HS-27A (cell line): ENCODE measurements at regions not wholly inside any gene's neighbourhood (a gene's known extent, or its start where the extent isn't known, plus 50 kb on each side); places are given as distances from the start of the nearest gene placed in this dataset.

Source experiments
- DNase-seq: peaks from one replicate; pipeline ENCODE4 v3.0.0-alpha.2; 2012; ENCODE audit warnings: low read depth, missing footprints

DNA sequence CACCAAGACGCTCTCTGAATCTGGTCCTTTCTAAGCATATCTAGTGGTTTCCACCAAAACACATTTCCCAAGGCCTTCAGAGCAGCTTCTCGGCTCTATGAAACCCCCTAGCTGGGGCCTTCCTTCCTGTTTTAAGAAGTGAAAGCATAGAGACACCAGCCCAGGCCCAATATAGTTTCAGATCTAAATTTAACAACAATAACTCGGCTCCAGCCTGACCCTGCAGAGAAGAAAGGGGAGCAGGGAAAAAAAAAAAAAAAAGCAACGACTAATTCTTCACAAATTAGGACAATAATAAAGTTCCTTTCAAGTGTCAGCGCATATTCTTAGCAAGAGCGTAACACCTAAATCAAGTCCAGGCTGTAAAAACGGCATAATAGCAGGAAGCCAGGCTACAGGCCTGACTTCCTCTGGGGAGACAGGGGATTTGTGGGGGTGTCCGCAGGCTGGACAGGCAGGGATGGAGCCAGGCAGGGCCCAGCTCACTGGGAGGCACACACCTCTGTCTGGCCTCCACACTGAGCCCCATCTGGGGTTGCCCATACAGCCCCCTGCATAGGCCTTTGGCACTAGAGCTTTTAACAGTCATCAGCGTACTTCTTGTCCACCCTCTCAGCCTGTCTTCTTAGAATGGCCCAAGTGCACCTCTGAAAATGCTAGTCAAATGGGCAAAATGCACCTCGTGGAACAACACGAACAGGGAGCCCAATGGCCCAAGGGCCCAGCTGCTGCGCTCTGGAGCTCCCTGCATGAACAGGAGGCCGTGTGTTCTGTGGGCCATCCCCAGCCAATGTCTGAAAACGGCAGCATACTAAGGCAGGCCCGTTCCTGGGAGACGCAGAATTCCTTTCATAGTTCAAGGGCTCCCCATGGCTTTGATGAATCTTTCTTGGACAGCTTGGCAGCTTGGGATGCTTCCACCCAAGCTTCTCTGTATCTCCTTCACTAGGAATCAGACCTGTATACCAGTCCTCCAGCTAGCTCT is 772.9 kb downstream of the MED13L start:
- DNase-seq, result no peak

- DNase-seq, result no peak
These were observed 776.6 kb downstream of the MED13L start for GRCh38 chr12:115500872-115501271.

DNA sequence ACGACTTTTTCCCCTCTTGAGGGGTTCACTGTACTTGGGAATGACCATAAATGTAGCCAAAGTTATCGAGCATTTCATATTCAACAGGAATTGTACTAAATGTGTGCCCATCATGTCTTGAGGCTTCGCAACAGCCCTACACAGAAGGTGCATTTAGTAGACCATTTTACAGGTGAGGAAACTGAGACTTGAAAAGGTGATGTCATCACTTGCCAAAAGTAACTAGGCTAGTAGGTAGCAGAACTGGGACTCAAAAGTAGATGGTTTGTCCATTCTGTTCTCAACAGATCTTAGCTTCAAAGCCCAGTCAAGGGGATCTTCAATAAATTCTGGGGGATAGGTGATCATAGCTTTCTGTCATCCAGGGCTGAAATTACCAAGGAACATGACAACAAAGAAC is 782.2 kb downstream of the MED13L start:
- DNase-seq, result no peak

GRCh38 chr12:115492553-115492952 is 784.9 kb downstream of the MED13L start:
- no peak for DNase-seq

DNA sequence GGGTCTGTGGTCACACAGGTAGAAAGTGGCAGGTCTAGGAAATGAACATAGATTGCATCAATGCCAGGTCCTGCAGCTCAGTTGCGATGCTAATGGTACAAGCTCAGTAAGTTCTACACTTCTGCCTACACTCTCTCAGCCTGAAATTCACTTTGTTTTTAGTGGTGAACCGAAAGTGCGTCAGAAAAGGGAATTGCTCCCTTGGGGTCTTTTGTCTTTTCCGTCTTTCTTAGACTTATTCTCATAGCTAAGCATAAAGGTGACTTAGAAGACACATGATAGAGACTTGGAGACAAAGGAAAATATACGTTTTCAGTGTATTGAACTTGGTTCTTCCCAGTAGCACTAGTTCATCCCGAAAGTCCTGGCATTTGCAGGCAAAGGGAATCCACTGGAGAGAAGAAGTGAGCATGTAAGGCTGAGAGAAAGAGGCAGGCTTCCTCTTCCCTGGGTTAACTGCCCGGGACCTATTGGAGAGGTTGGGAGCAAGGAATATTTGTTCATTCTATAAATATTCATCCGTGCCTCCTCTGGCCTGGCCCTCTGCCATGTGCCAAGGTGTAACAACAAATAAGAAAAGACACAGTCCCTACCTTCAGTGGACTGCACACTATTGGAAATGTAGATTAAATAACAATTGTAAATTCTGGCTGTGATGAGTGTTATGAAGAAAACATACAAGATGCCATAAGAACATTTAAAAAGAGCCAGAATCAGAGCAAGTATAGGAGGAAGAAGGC is 785.8 kb downstream of the MED13L start:
- no peak for DNase-seq

DNA sequence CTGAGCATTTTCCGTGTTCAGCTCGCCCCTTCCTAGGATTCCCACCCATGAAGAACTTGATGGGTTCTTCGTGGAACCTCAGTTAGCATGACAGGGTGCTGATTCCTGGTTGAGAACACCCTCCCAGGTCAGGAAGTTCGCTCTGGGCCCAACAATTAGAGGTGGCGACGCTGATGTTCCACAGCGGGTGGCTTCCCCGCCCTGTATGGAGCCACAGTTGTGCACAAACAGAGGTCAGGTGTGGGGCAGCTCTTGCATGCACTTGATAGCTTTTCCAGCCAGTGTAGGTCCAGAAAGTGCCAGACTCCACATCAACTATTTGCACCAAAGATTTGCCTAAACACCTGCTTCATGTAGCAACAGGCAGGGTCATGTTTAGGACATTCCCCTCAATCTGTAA is 788.2 kb downstream of the MED13L start:
- DNase-seq, result no peak

GRCh38 chr12:115485967-115486366 is 791.5 kb downstream of the MED13L start:
- no peak for DNase-seq

GRCh38 chr12:115485503-115485902 is 792.0 kb downstream of the MED13L start:
- DNase-seq, result no peak

GRCh38 chr12:115482943-115483342 is 794.5 kb downstream of the MED13L start:
- DNase-seq, result no peak

DNA sequence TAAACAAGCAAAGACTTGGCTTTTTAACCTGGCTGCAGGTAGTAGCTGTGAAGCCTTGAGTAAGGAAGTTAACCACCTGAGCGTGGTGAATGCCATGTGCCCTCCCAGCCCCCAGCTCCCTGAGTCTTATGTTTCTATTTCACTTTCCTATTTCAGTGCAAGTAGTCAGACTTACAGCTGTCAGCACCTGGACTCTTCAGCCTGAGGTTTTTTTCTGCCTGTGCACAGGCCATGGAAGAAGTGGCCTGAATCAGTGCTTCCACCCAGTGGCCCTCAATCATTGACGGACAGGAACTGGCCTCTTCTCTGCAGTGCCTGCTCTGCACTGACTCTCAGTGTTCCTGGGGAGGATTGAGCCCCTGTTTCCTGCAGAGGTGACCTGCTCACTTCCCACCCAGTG is 796.4 kb downstream of the MED13L start:
- no peak for DNase-seq

DNA sequence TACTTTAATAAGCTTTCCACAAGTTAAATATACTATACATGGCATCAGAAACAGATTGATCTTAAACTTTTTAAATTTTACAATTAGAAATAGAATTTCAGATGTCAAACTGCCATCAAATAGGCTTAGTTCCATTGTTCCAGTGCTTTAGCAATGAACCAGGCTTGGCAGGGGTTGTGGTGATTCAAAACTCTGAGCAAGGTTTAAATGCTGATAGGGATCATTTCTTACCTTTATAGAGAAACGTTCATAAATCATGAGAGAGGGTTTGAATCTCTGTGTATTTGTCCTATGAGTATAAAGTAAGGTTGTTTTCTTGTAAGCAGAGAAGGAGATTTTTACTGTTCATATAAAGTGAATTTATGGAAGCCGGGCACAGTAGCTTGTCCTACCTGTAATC is 794.5 kb upstream of the TBX3 start:
- no peak for DNase-seq

- no peak for DNase-seq
These were observed 790.8 kb upstream of the TBX3 start for GRCh38 chr12:115474539-115475353.

DNA sequence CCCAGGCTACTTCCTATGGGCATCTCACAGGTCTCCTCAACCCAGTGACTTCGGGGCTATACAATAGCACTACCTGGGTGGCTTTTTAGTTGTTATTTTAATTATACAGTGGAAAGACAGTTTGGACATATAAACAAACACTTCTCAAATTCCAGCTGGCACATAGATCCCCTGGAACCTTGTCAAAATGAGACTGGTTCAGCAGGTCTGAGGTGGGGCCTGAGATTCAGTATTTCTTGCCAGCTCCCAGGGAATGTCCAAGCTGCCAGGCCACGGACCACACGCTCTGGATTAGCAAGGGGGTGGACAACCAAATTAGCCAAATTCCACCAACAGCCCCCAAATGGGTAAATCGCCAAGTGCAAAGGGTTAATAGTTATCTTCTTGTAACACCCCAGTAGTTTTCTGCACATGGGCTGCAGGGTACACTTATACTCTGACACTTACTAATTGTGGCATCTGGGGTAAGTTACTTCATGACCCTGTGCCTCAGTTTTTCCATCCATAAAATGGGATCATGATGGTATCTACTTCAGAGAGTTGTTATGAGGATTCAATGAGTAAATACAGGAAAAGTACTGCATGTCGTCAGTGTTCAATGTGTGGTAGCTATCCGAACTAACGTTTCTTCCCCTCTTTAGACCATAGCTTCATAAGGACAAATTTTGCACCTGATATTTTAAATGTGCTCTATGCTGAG is 789.4 kb upstream of the TBX3 start:
- DNase-seq, result no peak

GRCh38 chr12:115472852-115473251 is 788.9 kb upstream of the TBX3 start:
- no peak for DNase-seq

DNA sequence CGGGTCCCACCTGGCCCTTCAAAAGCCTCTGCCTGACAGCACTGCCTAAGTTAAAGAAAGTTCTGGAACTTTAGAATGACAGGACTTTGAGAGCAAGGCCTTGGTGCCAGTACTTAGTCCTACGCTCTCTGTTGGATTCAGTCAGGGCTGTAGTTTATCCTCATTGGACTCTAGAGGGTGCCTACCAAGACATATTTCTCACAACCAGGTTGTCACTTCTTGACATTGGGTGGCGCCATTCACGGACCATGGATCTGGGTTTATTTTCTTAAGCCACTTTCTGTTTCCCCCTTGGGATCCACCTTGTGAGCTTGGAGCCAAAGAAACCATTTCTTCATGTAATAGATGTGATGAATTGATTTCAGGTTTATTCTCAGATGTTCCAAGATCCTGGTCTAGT is 787.0 kb upstream of the TBX3 start:
- no peak for DNase-seq

- DNase-seq, result no peak
These were observed 786.6 kb upstream of the TBX3 start for GRCh38 chr12:115470526-115470925.

DNA sequence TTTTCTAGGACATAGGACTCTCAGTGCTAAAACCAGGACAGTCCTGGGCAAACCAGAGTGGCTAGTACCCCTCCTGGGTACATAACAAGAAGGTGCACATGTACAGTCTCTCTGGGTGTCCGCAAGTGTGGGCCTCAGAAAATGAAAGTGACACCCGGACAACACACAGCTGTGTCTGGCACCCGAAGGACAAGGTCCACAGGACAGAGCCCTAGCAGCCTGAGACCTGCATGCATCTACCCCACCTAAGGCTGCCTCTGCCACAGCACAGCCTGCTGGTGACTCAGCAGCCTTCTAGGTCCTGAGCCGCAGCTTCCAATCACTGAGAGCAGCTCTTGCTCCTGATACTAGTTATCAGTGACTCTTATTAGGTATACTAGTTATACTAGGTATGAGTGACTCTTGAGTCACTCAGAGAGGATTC is 784.1 kb upstream of the TBX3 start:
- no peak for DNase-seq

DNA sequence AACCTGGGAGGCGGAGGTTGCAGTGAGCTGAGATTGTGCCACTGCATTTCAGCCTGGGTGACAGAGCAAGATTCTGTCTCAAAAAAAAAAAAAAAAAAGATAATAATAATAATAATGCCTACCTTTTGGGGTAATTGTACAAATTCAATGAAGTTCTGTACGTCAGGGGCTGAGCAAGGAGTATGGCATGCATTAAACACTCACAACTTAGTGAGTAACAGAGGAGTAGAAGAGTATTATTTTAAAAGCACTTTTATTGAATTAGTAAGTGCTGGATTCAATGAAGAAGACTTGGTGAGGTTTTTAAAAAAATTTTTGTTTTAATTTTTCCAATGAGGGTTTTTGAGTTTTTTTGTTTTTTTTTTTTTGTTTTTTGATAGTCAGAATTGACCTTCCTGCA is 783.6 kb upstream of the TBX3 start:
- DNase-seq, result no peak

DNA sequence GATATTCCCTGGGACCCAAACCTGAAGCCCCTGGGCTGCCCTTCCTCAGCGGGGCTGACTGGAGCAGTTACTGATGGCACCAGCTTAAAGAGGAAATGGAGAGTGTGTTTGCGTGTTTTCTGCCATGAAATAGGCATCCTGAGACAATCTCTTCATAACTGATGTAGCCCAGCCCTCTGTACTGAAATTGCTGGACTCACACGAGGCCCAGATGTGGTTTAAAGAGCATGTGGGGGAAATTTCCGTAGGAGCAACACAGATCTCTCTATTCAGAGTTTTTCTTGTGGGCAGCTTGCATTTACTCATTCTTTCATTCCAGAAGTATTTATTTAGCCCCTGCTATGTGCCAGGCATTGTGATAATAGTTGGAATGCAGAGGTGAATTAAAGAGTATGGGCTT is 782.1 kb upstream of the TBX3 start:
- no peak for DNase-seq

- no peak for DNase-seq
These were observed 780.7 kb upstream of the TBX3 start for GRCh38 chr12:115464661-115465060.

DNA sequence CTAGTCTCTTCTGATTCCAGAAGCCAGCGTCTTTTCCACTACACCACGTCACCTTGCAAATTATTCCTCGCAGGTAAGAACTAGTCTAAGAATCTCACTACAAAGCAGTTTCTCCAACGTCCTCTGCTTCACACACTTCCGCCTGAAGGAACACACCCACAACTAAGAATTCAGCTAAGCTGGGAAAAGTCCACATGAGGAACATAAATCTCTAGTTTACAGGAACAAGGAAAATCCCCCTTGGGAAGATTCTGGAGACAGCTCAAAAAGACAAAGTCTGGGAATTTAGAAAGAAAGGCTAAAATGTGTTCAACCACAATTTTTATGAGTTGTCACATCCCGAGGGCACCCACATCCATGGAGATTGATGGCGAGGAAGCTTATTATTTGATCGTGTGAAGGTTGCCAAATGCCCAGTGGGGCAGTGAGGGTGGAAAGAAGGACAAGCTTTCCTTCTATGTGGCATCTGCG is 780.2 kb upstream of the TBX3 start:
- DNase-seq, result no peak

- no peak for DNase-seq
These were observed 777.4 kb upstream of the TBX3 start for GRCh38 chr12:115461401-115461800.
